D721Med (cell line): ENCODE measurements at regions not wholly inside any gene's neighbourhood (a gene's known extent, or its start where the extent isn't known, plus 50 kb on each side); places are given as distances from the start of the nearest gene placed in this dataset.

Source experiments
- DNase-seq: peaks from one replicate; pipeline ENCODE4 v3.0.0; 2011; ENCODE audit warnings: low spot score; ENCODE audit not compliant: insufficient read length
- FAIRE-seq: peaks from 2 replicates; lab custom pipeline; 2011; peaks lifted over from hg19 to GRCh38; lab: Jason Lieb, UNC
- CTCF ChIP-seq: IDR thresholded peaks from 2 replicates; pipeline ENCODE4 v1.5.1; 2012; ENCODE audit warnings: mild to moderate bottlenecking, control low read depth; ENCODE audit not compliant: insufficient read depth; ENCODE audit errors: missing control alignments

GRCh38 chr5:56564541-56565282 is 250.6 kb upstream of the MAP3K1 start:
- TF ChIP-seq CTCF, result no peak
- DNase-seq (no peak), FAIRE-seq (no peak)

- FAIRE-seq, result no peak
- no peak for TF ChIP-seq CTCF
- no peak for DNase-seq
Measured at GRCh38 chr5:56561455-56561854, 253.9 kb upstream of the MAP3K1 start.

- no peak for DNase-seq
- TF ChIP-seq CTCF, result no peak
- no peak for FAIRE-seq
Measured at GRCh38 chr5:56558131-56558745, 257.1 kb upstream of the MAP3K1 start.

- no peak for TF ChIP-seq CTCF
- no peak for FAIRE-seq
- no peak for DNase-seq
Measured at GRCh38 chr5:56557198-56557597, 258.2 kb upstream of the MAP3K1 start.

GRCh38 chr5:56552612-56553268 is 262.6 kb upstream of the MAP3K1 start:
- no peak for DNase-seq
- FAIRE-seq, result no peak
- TF ChIP-seq CTCF, result no peak

GRCh38 chr5:56550227-56550626 is 265.1 kb upstream of the MAP3K1 start:
- no peak for TF ChIP-seq CTCF
- DNase-seq, result no peak
- no peak for FAIRE-seq
